ENCODE measurements at regions not wholly inside any gene's neighbourhood (a gene's known extent, or its start where the extent isn't known, plus 50 kb on each side); places are given as distances from the start of the nearest gene placed in this dataset.

- TF ChIP-seq CTCF (IDR thresholded peaks at IDR 0.05): no peak
- TF ChIP-seq POLR2A (IDR thresholded peaks at IDR 0.05): no peak
Measured at GRCh38 chr14:21768875-21769257, 95.2 kb upstream of the OR4E1 start.
